GM18870 (cell line): ENCODE measurements at regions not wholly inside any gene's neighbourhood (a gene's known extent, or its start where the extent isn't known, plus 50 kb on each side); places are given as distances from the start of the nearest gene placed in this dataset.
A peak's percentile ranks its signal among the peaks of the same experiment; 100 is the strongest.

ENCODE experiments used
- ATAC-seq: cut with Tn5 transposase; IDR thresholded peaks from one replicate; pipeline ENCODE4 v1.9.1; 2021; ENCODE audit warnings: moderate library complexity; ENCODE audit not compliant: unreplicated experiment

DNA sequence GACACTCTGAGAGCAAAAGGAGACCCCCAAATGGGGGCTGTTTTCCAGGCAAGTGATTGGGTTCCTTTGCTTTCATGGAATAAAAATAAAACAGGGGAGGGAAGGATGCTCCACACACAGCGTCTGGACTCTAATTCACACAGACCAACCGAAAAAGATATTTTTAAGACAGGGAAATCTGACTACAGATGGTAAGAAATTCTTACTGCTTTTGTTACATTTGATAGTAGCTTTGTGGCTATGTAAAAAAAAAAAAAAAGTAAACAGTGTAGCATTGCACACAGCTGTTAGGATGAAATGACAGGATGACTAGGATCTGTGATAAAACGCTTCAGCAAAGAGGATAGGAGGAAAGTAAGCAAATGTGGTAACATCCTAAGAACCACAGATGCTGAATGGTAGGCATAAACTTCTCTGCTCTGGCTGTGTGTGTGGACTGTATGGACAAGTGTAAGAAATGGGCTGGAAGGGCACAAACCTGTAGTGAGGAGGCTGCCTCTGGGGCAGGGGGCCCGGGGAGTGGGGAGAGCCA, 207.6 kb downstream of the ANAPC1 start:
- no peak for ATAC-seq

GRCh38 chr2:111678161-111678560, 205.8 kb downstream of the ANAPC1 start:
- no peak for ATAC-seq

GRCh38 chr2:111678651-111679050, 205.3 kb downstream of the ANAPC1 start:
- ATAC-seq = no peak

DNA sequence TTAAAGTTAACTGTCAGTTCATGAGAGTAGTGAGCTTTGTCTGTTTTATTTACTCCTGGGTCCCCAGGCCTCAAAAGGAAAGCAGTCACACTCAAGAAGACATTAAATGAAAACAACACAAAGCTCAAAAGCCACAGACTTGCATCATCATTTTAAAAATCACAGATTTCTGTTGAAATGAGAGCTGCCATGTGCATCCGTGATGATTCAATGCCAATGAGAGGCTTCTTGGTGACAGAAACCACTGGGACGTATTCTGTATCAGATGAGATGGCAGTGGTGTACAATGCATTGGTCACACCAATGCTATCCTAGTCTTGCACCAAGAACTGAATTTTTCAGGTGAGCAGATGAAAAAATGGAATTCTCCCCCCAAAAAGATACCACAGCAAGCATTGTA, 204.8 kb downstream of the ANAPC1 start:
- ATAC-seq = no peak

DNA sequence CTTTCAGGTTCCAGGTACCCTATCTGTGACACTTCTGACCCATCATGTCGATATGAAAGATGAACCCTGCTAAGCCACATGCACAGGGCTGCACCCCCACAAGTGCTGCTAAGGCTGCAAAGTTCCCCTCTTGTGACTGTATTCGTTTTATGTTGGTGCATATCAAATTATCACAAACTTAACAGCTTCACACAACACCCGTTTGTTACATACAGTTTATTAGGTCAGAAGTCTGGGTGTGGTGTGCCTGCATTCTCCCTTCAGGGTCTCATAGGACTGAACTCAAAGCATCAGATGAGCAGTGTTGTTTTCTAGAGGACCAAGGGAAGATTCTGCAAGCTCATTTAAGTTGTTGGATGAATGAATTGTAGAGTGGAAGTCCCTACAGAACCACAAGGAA, 199.4 kb downstream of the ANAPC1 start:
- ATAC-seq = no peak

DNA sequence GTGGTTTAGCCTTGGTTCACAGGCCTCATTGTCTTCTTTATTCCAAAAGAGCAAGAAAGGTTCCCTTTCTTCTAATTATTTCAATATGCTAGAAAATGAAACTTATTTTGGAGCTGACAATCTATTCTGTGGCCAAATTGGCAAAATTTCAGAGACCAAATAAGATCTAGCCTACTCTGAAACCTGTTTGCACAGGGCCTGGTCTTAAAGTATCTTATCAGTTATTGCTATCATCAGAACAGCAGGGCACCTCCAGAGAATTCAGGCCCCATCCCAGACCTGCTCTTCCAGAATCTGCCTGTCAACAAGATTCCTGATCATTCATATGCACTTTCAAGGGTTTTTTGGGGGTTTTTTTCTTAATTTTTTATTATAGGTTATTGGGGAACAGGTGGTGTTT, 198.7 kb downstream of the ANAPC1 start:
- no peak for ATAC-seq

DNA sequence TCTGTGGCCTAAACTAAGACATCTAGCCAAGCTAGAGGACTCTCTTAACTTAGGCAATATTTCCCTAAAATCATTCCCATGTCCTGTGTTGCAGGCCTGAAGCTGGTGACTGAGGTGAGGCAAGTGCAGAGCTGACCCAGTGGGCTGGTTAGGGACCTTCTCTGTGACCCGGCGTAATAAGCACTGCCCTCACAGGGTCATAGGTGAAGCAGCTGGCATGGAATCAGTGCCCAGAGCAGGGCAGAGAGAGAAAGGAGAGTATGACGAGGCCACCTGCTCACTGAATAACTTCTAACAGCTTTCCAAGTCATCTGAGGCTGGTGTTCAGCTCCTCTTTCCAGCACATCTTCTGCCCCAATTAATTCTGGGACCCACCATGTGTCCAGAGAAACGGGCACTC, 197.0 kb downstream of the ANAPC1 start:
- no peak for ATAC-seq

GRCh38 chr2:111687911-111688310, 196.1 kb downstream of the ANAPC1 start:
- ATAC-seq = no peak

GRCh38 chr2:111688482-111688881, 195.5 kb downstream of the ANAPC1 start:
- ATAC-seq = no peak

DNA sequence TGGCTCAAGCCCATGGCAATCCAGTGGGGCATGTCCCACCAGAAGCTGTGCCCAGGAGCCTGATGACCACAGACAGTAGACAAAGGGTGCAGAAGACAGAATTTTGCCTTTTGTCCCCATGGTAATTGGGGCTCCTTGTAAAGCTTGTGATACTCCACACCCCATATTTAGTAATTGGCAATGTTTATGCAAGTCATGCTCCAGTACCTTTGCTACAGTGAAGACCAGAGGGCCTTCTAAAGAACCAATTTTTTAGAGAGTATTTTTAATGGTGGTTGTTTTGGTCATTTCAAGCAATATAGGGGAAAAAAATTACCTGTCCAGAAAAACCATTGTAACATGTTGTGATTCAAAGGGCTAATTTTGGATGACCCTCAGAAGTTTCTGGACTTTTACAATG, 194.8 kb downstream of the ANAPC1 start:
- ATAC-seq = no peak

GRCh38 chr2:111689941-111690340, 194.1 kb downstream of the ANAPC1 start:
- no peak for ATAC-seq

DNA sequence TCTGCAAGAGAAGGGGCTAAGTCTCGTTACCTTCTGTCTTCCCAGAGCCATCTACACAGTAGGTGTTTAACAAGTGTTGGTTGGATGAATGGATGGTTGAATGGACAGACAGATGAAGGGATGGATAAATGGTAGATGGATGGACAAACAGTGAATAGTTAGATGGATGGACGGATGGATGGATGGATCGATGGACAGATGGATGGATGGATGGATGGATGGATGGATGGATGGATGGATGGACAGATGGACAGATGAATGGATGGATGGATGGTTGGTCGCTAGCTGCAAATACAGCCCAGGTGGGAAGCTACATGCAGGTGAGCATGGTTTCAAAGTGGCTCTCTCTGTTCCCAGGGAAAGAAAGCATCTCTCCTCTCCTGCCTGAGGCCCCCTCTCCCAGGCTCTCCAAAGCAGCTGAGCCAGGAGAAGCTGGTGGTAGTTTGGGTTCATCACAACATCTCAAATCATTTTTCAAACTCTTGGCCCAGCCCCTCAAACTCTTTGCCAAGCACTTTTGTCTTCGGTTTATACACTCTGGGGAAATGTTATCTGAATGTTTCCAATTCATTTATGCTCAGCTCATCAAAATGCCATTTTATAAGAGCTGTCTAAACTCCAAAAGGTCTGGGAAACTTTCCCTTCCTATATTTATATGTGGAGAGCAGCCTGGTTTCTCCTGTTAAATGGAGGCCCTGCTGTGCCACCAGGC, 192.7 kb downstream of the ANAPC1 start:
- ATAC-seq = no peak

- ATAC-seq = no peak
These were observed 191.7 kb downstream of the ANAPC1 start for GRCh38 chr2:111692311-111692710.

DNA sequence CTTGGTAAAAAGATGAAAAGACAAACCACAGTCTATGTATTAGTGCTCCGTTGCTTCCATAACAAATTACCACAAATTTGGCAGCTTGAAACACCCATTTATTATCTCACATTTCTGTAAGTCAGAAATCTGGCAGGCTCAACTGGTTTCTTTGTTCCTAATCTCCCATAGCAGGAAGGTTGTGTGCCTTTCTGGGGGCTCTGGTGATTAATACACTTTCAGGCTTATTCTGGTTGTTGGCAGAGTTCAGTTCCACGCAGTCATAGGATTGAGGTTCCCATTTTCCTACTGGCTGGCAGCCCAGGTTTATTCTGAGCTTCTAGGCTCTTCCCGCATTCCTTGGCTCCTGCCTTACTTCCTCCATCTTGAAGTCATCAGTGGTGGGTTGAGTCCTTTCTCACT, 189.3 kb downstream of the ANAPC1 start:
- ATAC-seq = no peak

GRCh38 chr2:111695441-111696007, 188.5 kb downstream of the ANAPC1 start:
- no peak for ATAC-seq

DNA sequence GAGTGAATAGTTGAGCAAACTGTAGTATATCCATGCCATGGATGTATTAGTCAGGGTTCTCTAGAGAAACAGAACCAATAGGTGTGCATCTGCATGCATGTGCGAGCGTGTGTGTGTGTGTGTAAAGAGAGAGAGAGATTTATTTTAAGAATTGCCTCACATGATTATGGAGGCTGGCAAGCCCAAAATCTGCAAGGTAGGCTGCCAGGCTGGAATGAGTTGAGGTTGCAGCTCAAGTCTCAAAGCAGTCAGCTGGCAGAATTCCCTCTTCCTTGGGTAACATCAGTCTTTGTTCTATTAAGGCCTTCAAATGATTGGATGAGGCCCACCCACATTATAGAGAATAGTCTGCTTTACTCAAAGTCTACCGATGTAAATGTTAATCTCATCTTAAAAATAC, 187.8 kb downstream of the ANAPC1 start:
- no peak for ATAC-seq

DNA sequence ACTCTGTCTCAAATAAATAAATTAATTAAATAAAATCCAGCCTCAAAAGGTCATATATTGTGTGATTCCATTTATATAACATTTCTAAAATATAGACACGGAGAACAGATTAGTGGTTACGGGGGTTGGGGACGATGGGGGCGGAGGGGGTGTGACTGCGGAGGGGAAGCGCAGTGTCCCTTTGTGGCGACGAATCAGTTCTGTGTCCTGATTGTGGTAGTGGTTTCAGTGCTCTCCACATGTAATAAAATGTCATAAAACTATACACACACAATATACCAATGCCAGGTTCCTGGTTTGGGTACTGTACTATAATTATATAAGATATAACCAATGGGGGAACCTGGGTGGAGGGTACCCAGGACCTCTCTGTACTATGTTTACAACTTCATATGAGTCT, 186.4 kb downstream of the ANAPC1 start:
- ATAC-seq = no peak

- no peak for ATAC-seq
These were observed 185.9 kb downstream of the ANAPC1 start for GRCh38 chr2:111698089-111698488.

DNA sequence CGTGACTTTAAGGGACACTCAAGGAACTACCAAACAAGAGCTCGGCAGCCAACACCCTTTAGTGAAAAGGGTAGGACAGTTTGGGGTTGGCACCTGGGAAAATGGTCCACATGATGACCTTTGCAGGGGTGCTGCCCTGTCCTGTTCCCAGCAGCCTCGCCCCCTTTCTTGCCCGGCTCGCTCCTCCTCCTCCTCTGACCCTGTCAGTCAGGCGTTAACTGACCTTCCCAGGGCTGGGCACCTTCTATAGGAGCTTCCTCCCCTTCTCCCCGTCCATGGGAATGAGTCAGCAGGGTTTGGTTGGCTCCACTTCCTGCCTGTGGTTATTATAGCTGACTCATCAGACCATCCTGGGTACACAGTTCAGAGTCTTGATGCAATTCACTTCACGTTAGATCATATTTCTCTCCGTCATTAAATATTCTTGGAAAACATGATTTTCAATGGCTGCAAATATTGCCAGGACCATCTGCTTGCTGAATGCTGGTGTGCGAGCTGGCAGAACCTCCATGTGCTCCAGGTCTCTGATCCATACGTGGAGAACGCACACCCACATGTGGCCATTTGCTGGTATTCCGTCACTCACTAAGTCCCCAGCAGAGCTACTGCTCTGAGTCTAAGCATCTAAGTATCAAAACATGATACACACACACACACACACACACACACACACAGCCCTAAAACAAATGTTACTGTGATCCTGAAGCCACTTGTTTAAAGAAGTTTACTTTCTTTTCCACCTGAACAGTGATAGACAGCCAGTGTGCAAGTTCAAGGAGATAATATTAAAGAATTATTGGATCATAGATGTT, 185.0 kb downstream of the ANAPC1 start:
- peak; percentile 52 for ATAC-seq

DNA sequence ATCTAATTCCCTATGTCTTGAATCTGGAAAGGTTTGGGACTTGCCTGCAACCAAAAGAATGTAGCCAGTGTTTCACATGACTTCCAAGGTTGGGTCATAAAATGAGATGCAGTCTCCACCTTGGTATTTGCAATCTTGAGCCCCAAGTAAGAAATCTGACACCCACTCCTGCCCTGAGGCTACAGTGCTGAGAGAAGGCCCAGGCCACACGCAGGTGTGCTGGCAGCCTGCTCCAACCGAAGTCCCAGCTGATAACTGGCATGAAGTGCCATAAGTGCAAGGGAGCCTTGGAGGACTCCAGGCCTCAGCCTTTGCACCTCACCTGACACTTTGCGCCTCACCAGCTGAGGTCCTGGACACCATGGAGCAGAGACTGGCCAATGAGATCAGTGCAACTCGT, 182.7 kb downstream of the ANAPC1 start:
- ATAC-seq = no peak

DNA sequence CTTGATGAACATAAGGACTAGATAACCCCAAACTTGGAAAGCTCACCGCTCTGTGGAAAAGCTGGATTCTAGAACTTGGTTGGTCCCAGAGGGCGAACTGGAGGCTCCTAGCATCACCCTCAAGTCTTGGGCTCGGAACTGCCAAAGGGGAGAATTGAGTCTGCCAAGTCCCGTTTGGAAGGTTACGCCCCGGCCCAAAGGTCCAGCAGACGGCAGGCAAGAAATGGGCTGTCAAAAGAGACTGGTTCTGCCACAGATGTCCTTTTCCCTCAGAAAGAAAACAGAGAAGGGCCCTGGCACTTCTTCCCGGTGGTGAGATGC, 182.2 kb downstream of the ANAPC1 start:
- no peak for ATAC-seq
